HG03280 (cell line): ENCODE measurements at regions not wholly inside any gene's neighbourhood (a gene's known extent, or its start where the extent isn't known, plus 50 kb on each side); places are given as distances from the start of the nearest gene placed in this dataset.

Experiments used
- ATAC-seq: cut with Tn5 transposase; IDR thresholded peaks from one replicate; pipeline ENCODE4 v1.9.1; 2021; ENCODE audit warnings: mild to moderate bottlenecking, moderate library complexity; ENCODE audit not compliant: unreplicated experiment

GRCh38 chr7:36002900-36003299, 150.2 kb upstream of the EEPD1 start:
- no peak for ATAC-seq

GRCh38 chr7:36003343-36003742, 149.7 kb upstream of the EEPD1 start:
- no peak for ATAC-seq

DNA sequence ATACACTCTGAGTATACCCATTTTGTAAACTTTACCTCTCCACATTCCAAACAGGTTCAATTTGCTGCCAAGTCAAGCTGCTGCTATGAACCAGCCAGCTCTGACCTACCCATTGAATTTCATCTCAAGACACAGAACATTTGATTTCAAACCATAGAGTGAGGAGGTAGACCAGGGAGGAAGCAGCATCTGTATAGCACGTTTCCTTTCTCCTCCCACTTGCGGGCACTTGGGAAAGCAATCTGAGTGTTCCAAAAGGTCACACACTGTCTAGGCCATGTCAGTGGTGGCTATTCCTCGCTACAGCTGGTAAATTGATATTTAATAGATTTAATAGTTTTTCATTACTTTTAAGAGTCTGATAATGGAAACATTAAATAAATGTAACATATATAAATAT, 147.8 kb upstream of the EEPD1 start:
- no peak for ATAC-seq

GRCh38 chr7:36005876-36006275, 147.2 kb upstream of the EEPD1 start:
- no peak for ATAC-seq

- no peak for ATAC-seq
Measured at GRCh38 chr7:36006636-36007229, 146.3 kb upstream of the EEPD1 start.

DNA sequence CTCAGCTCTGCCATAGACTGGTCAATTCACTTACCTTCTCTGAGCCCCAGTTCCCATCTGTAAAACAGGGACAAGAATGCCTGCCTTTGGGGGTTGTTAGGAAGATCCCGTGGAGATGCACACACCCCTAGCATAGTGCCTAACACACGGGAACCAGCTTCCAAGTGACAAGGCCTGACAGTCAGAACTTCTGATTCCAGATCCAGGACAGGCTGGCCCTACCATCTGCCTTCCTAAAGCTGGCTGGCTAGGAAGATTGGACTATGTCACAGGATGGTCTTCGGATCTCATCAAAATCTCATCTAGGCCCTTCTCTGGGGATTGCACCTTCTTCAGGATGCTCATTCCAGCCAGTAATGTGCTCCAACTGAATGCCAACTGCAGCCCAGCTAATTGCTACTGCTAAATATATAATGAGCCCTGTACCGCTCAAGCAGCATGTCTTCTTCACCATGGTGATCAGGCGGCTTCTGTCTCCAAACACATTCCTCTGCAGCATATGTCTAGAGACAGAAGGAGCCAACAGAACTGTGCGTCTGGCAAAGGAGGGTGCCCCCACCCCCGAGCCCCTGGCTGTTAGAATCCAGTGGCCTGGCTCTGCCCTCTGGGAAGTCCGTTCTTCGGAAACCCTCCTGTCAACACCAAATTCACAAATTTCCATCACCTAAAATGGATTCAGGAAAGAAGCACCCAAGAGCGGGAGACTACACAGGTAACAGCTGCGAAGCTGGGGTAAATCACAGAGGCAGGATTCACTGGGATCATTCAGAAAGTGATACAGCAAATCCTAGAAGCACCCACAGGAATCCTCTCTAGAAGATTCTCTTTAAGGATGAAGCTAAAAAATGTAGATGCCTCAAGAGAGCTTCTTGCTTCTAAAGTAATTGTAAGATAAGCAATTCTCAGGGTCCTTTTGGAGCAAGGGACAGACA, 142.1 kb upstream of the EEPD1 start:
- no peak for ATAC-seq

DNA sequence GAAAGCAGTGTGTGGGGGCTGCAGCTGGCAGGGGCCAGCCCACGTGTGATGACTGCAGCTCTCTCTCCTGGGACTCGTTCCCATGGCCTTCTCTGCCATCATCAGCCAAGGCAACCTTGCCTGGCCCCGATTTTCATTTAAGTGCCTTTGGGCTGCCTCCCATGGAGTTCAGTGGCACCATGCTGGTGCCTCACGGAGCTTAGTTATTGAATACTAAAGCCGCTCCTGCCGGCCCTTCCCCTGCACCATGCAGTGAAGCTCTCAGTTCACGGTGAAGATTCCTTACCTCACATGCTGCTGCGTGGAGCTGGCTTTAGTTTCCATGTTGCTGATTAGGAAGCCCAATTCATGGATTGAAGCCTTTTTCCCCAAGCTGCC, 141.5 kb upstream of the EEPD1 start:
- no peak for ATAC-seq

DNA sequence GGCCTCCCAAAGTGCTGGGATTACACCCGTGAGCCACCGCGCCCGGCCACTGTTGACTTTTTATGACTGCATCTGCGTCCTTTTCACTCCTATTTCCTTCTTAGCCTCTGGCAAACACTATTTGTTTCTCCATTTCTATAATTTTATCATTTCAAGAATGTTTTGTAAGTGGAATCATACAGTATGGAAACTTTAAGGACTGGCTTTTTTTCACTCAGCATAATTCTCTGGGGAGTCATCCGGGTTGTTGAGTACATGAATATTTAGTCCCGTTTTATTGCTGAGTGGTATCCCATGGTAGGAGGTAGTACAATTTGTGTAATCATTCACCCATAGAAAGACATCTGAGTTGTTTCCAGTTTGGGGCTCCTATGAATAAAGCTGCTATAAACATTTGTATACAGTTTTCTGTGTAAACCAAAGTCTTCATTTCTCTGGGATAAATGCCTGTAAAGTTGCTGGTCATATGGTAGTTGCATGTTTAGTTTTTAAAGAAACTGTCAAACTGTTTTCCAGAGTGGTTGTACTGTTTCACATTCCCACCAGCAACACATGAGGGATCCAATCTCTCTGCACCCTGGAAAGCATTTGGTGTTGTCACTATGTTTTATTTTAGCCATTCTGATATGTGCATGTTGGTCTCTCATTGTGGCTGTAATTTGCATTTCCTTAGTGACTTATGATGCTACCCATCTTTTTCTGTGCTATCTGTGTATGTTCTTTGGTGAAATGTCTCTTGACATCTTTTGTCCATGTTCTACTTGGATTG, 139.6 kb upstream of the EEPD1 start:
- ATAC-seq = no peak

- no peak for ATAC-seq
Measured at GRCh38 chr7:36014961-36015360, 138.1 kb upstream of the EEPD1 start.

DNA sequence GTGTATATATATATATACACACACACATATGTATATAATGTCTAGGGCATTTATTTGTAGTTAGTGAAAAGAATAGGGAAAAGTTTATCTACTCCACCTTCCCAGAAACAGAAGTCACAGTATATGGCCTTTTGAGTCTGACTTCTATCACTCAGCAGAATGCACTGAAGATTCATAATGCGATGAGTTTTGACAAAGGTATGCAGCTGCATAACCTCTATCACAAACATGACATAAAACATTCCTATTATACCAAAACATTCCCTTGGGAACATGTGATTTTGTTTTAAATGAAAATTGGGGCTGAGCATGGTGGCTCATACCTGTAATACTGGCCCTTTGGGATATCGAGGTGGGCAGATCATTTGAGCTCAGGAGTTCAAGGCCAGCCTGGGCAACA, 137.3 kb upstream of the EEPD1 start:
- no peak for ATAC-seq

GRCh38 chr7:36016648-36017047, 136.4 kb upstream of the EEPD1 start:
- ATAC-seq = no peak

- ATAC-seq = no peak
Measured at GRCh38 chr7:36017111-36017510, 135.9 kb upstream of the EEPD1 start.

GRCh38 chr7:36018816-36019484, 134.1 kb upstream of the EEPD1 start:
- no peak for ATAC-seq

- ATAC-seq = no peak
Measured at GRCh38 chr7:36019538-36019937, 133.5 kb upstream of the EEPD1 start.

- no peak for ATAC-seq
Measured at GRCh38 chr7:36019980-36020379, 133.1 kb upstream of the EEPD1 start.

GRCh38 chr7:36021367-36021766, 131.7 kb upstream of the EEPD1 start:
- no peak for ATAC-seq

DNA sequence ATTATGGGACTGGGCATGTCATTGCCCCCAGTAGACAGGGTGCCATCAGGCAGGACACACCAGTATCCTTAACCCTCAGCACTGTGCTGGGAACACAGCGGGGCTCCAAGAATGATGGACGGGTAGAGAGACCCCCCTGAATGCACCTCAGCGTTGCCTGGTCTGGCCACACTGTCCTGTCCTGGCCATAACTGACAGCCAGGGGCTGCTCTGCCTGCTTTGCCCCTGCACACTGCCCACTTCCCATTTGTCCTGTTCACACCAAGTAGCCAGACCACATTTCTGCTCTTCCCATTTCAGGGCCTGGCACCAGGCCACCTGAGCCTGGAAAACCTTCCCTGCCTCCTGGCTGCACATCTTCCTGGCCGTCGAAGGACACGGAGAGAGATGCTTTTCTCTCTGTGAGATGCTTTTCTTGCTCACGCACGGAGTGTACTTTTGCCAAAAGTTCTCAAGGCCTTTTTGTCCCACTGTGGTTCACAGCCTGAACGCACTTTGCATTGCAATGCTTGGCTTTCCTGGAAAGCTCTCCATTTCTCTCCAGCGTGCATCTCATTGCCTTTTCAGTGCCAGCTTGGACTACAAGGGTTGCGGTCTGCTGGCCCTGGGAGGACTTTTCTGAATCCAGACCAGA, 131.0 kb upstream of the EEPD1 start:
- no peak for ATAC-seq

DNA sequence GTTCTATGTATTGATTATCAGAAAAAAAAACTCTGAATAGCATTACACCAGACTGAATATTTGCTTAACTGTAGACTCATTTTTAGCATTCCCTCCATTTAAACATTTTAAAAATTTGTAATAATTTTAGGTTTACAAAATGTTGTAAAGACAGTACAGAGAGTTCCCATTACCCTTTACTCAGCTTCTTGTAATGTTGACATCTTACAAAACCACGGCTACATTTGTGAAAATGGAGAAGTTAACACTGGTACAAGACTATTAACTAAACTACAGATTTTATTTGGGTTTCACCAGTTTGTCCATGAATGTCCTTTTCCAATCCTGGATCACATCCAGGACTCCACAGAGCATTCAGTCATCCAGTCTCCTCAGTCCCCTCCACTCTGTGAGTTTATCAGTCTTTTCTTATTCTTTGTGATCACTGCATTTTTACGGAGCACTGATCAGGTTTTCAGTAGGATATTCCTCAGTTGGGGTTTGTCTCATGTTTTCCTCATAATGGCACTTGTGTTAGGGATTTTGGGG, 130.0 kb upstream of the EEPD1 start:
- no peak for ATAC-seq

- ATAC-seq = no peak
Measured at GRCh38 chr7:36025190-36025589, 127.9 kb upstream of the EEPD1 start.

DNA sequence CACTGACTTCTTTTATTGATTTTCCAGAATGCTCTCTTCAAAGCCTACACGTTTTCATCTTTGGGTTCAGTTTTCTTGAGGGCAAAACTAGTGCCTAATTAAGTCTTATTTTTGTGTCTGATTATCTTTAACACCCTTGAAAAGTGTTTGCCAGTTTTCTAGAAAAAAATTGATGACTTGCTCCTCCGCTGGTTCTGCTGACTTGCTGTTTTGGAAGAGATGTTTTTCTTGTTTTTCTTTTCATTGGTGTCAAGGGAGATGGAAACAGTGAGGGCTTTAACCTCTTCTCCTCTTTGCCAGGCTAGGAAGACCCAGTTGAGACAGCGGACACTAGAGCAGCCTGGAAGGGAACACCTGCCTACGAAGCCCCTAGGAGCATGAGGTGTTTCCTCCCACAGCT, 123.7 kb upstream of the EEPD1 start:
- ATAC-seq = no peak
